KMS-11 (cell line): ENCODE measurements at regions not wholly inside any gene's neighbourhood (a gene's known extent, or its start where the extent isn't known, plus 50 kb on each side); places are given as distances from the start of the nearest gene placed in this dataset.
"Not testable (repeated sequence)": the region's sequence is repeated elsewhere in the genome, so short reads cannot be mapped to it uniquely, and the experiment has no call there.

Source experiments
- H2AFZ ChIP-seq: fragments of 200-600 bp; sonication (generic); 2 replicates; pipeline ENCODE4 v1.6.1; 2016; ENCODE audit warnings: antibody characterized with exemption, mixed run types, low read depth
- H3K27ac ChIP-seq: fragments of 200-600 bp; sonication (generic); 2 replicates; pipeline ENCODE4 v1.6.1; 2016; ENCODE audit warnings: mild to moderate bottlenecking, mixed run types
- H3K27me3 ChIP-seq: fragments of 200-600 bp; sonication (generic); 2 replicates; pipeline ENCODE4 v1.6.1; 2017; ENCODE audit warnings: mild to moderate bottlenecking, low read depth, mixed run types, moderate library complexity; ENCODE audit not compliant: insufficient read depth
- H3K36me3 ChIP-seq: fragments of 200-600 bp; sonication (generic); 2 replicates; pipeline ENCODE4 v1.6.1; 2017; ENCODE audit warnings: mild to moderate bottlenecking, mixed run types; ENCODE audit not compliant: insufficient read depth
- H3K4me1 ChIP-seq: fragments of 200-600 bp; sonication (generic); 2 replicates; pipeline ENCODE4 v1.6.1; 2016; ENCODE audit warnings: mild to moderate bottlenecking, low read depth, mixed run types; ENCODE audit not compliant: poor library complexity, severe bottlenecking
- H3K4me2 ChIP-seq: fragments of 200-600 bp; sonication (generic); 2 replicates; pipeline ENCODE4 v1.7.0; 2016; ENCODE audit warnings: mild to moderate bottlenecking, mixed run types
- H3K4me3 ChIP-seq: fragments of 200-600 bp; sonication (generic); IDR thresholded peaks from 2 replicates; pipeline ENCODE4 v1.6.1; 2017; ENCODE audit warnings: low read depth, low read length, mixed read lengths; ENCODE audit not compliant: insufficient read depth
- H3K79me2 ChIP-seq: fragments of 200-600 bp; sonication (generic); 2 replicates; pipeline ENCODE4 v1.6.1; 2016; ENCODE audit warnings: low read depth, mixed run types; ENCODE audit not compliant: insufficient read depth
- H3K9ac ChIP-seq: fragments of 200-600 bp; sonication (generic); 2 replicates; pipeline ENCODE4 v1.6.1; 2016; ENCODE audit warnings: mild to moderate bottlenecking, mixed run types
- H4K20me1 ChIP-seq: fragments of 200-600 bp; sonication (generic); 2 replicates; pipeline ENCODE4 v1.6.1; 2016; ENCODE audit warnings: mild to moderate bottlenecking, mixed run types; ENCODE audit not compliant: insufficient read depth
- TF ChIP-seq, protein P1 (sequence below): fragments of 200-600 bp; sonication (generic); conservative IDR thresholded peaks from 2 replicates; pipeline ENCODE4 v1.6.1; 2017; ENCODE audit warnings: low read depth, mild to moderate bottlenecking, antibody characterized with exemption, low read length, moderate library complexity, mixed read lengths

DNA sequence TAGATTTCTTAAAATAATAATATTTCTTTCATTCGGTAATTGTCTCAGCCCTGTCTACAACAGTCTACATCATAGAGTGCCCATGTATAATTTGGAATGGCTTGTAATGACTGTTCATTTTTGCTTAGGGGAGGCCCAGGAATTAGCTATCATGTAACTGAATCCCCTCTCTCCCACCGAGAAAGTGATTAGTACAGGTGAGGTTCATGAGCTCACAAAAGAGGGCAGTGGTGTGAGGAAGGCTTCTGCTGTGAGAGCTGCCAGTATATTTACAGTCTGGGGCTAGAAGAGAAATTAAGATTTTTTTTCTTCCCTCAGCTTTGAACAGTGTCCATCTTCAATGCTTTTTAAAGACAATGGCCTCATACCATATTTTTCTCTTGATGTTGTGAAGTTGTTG, 340.7 kb downstream of the ADGRL2 start:
- no peak overlapping the region for H3K27ac ChIP-seq
- TF ChIP-seq, protein P1, sequence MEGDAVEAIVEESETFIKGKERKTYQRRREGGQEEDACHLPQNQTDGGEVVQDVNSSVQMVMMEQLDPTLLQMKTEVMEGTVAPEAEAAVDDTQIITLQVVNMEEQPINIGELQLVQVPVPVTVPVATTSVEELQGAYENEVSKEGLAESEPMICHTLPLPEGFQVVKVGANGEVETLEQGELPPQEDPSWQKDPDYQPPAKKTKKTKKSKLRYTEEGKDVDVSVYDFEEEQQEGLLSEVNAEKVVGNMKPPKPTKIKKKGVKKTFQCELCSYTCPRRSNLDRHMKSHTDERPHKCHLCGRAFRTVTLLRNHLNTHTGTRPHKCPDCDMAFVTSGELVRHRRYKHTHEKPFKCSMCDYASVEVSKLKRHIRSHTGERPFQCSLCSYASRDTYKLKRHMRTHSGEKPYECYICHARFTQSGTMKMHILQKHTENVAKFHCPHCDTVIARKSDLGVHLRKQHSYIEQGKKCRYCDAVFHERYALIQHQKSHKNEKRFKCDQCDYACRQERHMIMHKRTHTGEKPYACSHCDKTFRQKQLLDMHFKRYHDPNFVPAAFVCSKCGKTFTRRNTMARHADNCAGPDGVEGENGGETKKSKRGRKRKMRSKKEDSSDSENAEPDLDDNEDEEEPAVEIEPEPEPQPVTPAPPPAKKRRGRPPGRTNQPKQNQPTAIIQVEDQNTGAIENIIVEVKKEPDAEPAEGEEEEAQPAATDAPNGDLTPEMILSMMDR = no peak
- no peaks in the 10 kb centered on the region for H3K4me1 ChIP-seq
- H4K20me1 ChIP-seq = no peaks in the 10 kb centered on the region
- H3K36me3 ChIP-seq = no peaks in the 10 kb centered on the region
- H2AFZ ChIP-seq = no peak overlapping the region
- H3K27me3 ChIP-seq = no peaks in the 10 kb centered on the region
- no peaks in the 10 kb centered on the region for H3K79me2 ChIP-seq
- H3K4me2 ChIP-seq = no peak overlapping the region
- no peak overlapping the region for H3K4me3 ChIP-seq
- H3K9ac ChIP-seq = no peak overlapping the region

DNA sequence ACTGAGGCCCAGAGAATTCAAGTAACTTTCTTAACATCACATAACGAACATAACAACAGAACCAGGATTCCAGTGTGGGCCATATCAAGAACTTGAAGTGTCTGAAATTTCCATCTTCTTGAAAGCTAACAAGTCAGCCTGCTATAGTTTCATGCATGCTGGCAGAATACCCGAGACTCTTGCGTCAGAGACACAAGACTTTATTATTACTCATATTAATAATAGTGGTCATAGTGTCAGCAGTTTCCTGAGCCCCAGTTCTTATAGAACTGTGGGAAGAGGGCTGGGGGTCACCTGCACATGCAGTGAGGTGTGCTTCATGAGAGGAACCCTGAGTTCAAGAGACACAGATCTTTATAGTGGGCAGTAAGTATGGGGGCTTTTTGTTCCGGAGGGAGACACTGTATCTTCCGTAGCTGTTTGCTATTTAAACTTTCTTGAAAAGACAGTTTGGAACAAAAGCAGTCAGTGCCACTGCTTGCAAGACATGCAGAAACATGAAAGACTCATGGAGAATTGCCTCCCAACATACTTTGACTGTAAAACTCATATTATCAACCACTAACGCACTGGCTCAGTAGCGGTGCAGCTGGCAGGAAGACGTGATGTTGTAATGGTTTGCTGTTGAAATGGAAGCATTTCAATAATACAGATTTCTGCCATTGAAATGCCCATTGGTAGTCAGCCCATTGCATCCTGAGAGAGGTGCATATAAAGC, 339.2 kb downstream of the ADGRL2 start:
- TF ChIP-seq, protein P1 = no peak
- no peak overlapping the region for H3K4me2 ChIP-seq

DNA sequence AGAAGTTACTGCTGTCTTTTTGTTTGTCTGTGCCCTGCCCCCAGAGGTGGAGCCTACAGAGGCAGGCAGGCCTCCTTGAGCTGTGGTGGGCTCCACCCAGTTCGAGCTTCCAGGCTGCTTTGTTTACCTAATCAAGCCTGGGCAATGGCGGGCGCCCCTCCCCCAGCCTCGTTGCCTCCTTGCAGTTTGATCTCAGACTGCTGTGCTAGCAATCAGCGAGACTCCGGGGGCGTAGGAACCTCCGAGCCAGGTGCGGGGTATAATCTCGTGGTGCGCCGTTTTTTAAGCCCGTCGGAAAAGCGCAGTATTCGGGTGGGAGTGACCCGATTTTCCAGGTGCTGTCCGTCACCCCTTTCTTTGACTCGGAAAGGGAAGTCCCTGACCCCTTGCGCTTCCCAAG, 335.6 kb downstream of the ADGRL2 start:
- H3K9ac ChIP-seq, H3K36me3 ChIP-seq, H2AFZ ChIP-seq, H3K4me1 ChIP-seq, H4K20me1 ChIP-seq, H3K27ac ChIP-seq, H3K4me3 ChIP-seq, H3K27me3 ChIP-seq, H3K4me2 ChIP-seq, H3K79me2 ChIP-seq: not testable (repeated sequence)

More for the DNA sequence above, 339.2 kb downstream of the ADGRL2 start:
- no peaks in the 10 kb centered on the region for H4K20me1 ChIP-seq
- no peak overlapping the region for H3K9ac ChIP-seq
- H2AFZ ChIP-seq = no peak overlapping the region
- H3K27me3 ChIP-seq = no peaks in the 10 kb centered on the region
- H3K79me2 ChIP-seq = no peaks in the 10 kb centered on the region
- H3K36me3 ChIP-seq = no peaks in the 10 kb centered on the region
- no peaks in the 10 kb centered on the region for H3K4me1 ChIP-seq
- no peak overlapping the region for H3K27ac ChIP-seq
- H3K4me3 ChIP-seq = no peak overlapping the region

DNA sequence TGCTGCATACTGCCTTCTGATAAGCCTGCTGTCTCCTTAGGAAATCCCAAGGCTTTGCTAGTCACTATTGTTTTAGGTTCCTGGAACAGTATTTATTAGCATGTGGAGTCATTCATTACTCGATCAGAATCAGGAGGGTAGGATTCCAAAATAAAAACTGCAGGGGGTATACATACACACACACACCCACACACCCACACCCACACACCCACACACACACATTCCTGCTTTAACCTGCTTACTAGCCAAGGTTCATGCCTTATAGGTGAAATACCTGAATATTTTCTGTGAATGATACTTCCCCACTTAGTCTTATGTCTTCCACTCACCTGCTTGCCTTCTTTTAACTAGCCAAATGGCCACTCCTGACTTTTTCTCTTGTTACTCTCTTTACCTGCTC, 325.1 kb downstream of the ADGRL2 start:
- Histone ChIP-seq H3K4me1 (no peaks in the 10 kb centered on the region), H3K27me3 (no peaks in the 10 kb centered on the region), H3K4me2 (no peak overlapping the region), H2AFZ (no peak overlapping the region), H3K4me3 (no peak overlapping the region), H3K27ac (no peak overlapping the region), H3K79me2 (no peaks in the 10 kb centered on the region), H4K20me1 (no peaks in the 10 kb centered on the region), H3K9ac (no peak overlapping the region), H3K36me3 (no peaks in the 10 kb centered on the region)
- TF ChIP-seq, protein P1 = no peak

DNA sequence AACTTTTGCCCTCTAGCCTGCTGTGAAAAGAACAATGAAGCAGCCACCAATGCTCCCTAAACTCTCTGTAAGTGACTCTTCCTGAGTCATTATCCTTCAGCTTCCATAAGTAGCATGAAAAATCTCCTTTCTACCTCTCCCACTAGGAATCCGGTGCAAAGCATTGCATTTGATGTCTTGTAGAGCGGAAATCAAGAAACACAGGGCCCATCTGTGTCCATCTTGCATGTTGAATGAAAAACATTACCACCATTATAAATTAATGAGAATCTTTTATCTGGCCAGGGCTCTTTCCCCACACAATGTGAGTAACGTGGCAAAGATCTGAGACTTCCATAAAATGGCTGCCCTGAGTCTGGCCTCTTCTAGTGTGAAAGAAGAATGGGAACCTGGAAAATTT, 324.4 kb downstream of the ADGRL2 start:
- Histone ChIP-seq H3K9ac (no peak overlapping the region), H2AFZ (no peak overlapping the region)

More for the DNA sequence above, 324.4 kb downstream of the ADGRL2 start:
- TF ChIP-seq, protein P1 = no peak
- Histone ChIP-seq H4K20me1 (no peaks in the 10 kb centered on the region), H3K4me1 (no peaks in the 10 kb centered on the region), H3K4me2 (no peak overlapping the region), H3K27ac (no peak overlapping the region), H3K36me3 (no peaks in the 10 kb centered on the region), H3K4me3 (no peak overlapping the region), H3K27me3 (no peaks in the 10 kb centered on the region), H3K79me2 (no peaks in the 10 kb centered on the region)
